Islet of Langerhans (tissue), 1 donor: ENCODE measurements at regions not wholly inside any gene's neighbourhood (a gene's known extent, or its start where the extent isn't known, plus 50 kb on each side); places are given as distances from the start of the nearest gene placed in this dataset.
"Not testable (repeated sequence)": the region's sequence is repeated elsewhere in the genome, so short reads cannot be mapped to it uniquely, and the experiment has no call there.

Experiments
- FAIRE-seq: peaks from one replicate; lab custom pipeline; 2011; peaks lifted over from hg19 to GRCh38; lab: Jason Lieb, UNC

DNA sequence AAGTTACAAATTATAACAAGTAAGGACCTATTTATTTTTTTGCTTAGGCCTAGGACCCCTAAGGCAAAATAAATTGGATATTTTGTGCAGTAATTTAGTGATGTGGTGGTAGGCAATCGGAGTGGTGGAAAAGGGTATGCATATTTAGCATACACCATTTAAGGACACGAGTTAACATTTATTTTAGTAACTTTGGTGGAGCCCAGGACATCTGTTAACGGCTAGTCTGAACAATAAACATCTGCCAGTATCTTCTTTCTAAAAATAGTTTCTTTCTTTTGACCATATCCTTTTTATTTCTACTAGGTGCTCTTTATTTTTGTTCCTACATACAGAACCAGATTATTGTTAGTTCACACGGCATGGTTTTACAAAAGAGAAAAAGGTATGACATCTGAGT lies 326.3 kb downstream of the CHL1 start:
- no peak for FAIRE-seq

GRCh38 chr3:525415-525814 lies 328.9 kb downstream of the CHL1 start:
- no peak for FAIRE-seq

DNA sequence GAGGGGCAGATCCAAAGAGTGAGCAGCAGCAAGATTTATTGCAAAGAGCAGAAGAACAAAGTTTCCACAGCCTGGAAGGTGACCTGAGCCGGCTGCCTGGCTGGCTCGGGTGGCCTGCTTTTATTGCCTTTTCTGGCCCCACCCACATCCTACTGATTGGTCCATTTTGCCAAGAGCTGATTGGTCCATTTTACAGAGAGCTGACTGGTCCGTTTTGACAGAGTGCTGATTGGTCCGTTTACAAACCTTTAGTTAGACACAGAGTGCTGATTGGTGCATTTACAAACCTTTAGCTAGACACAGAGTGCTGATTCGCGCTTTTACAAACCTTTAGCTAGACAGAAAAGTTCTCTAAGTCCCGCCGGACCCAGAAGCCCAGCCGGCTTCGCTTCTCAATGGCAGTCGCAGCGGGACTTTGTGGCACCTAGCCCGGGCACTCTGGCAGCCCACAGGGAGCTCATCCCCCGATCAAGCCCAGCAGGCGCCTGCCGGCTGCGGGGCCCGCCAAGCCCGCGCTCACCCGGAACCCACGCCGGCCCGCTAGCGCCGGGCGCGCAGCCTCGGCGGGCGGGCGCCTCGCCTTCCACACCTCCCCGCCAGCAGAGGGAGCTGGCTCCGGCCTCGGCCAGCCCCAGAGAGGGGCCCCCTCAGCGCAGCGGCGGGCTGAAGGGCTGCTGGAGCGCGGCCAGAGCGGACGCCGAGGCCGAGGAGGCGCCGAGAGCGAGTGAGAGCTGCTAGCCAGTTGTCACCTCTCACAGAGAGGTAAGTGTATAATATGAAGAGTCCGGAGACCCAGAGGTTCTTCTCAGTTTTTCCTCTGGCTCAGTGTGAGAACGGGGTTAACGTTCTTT lies 339.2 kb downstream of the CHL1 start:
- no peak for FAIRE-seq

- no peak for FAIRE-seq
Observed at GRCh38 chr3:536417-536813, 339.9 kb downstream of the CHL1 start.

- no peak for FAIRE-seq
Observed at GRCh38 chr3:541062-541801, 344.7 kb downstream of the CHL1 start.

- no peak for FAIRE-seq
Observed at GRCh38 chr3:542021-542420, 345.5 kb downstream of the CHL1 start.

DNA sequence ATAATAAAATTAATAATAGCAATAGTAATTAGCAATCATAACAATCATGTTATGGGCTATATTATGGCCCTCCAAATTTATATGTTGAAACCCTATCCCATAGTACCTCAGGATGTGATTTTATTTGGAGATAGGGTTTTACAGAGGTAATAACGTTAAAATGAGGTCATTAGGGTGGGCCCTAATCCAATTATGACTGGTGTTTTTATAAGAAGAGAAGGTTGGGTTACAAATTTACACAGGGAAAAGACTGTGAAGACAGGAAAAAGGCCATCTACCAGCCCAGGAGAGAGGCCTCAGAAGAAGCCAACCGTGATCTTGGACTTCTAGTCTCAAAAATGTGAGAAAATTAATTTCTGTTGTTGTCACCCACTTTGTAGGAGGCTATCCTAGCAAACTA lies 353.1 kb downstream of the CHL1 start:
- FAIRE-seq, result no peak

- FAIRE-seq, result no peak
Observed at GRCh38 chr3:550471-550870, 353.9 kb downstream of the CHL1 start.

GRCh38 chr3:557972-558371 lies 361.4 kb downstream of the CHL1 start:
- no peak for FAIRE-seq

DNA sequence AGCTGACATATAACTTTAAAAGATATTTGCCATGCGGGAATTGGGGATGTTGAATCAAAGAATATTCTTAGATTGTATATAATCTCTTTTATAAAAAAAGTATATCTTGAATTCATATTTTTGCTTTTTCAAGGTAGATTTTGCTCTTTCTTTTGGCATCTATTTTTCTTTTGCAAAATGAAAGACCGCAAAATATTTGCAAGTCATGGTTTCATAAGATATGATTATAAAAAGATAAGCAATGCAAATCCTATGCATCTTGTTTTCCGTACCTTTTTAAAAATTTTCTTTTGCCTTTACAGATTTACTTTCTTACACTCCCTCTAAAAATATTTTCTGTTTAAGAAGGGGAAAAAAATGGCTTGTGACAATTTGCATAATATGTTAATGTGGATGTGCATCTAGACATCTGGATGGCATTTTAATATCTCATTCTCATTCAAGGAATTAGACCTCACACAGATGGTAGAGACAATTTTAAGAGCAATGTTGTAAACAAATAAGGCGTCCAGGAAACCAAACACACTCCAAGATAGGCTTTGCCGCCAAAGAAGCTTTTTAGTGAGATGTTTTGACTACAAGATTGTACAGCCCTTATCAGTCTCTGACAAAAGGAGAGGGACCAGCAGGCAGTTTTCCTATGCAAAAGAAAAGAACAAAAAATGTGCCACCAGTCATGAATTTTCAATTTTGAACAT lies 371.1 kb downstream of the CHL1 start:
- FAIRE-seq, result no peak

DNA sequence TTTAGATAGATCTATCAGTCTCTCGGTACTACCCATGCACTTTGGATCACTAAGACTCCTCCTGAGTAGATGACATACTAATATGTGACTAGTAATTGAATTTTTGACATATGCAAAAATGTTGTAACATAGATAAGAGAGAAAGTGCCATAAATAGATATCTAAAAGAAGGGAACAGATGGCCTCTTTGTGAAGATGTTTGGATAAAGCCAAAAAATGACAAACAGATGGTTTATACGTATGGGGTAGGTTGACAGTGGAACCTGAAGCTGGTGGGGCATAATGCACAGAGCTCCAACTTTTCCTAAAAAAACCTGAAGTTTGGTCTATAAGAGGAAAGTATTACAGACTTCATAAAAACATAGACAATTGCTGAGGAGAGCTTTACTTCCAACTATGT lies 383.0 kb downstream of the CHL1 start:
- FAIRE-seq, result not testable (repeated sequence)

DNA sequence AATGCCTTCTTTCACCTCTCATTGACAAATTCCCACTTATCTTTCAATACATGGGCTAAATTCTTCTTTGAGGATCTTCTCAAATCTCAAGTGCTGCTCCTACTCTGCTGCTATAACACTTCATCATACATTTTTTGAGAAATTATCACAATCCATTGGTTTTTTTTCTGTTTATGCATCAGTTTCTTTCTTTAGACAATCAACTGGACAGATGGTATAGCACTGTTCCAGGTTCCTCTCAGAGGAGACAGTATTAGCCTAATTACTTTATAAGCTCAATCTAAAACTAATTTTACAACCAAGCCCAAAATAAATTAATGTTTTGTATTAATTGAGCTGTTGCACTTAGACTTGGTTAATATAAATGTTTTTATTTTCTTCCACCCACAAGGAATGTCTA lies 392.5 kb downstream of the CHL1 start:
- FAIRE-seq, result not testable (repeated sequence)

DNA sequence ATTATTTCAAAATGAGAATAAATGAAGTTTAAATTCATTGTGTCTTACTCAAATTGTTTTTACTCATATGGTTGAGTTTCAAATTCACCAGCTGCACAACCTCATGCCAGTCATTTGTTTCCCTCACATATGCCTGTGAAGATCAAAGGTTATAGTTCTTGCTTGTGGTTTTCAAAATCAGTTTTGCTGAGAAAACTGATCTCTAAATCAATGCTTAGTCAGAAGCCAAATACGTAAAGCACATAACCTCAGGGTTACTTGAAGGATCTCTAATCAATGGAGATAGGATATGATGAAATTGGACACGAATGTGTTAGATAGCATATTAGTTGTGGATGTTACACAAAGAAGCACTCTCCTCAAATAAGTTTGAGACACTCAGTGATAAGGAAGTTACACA lies 400.7 kb downstream of the CHL1 start:
- FAIRE-seq, result not testable (repeated sequence)

DNA sequence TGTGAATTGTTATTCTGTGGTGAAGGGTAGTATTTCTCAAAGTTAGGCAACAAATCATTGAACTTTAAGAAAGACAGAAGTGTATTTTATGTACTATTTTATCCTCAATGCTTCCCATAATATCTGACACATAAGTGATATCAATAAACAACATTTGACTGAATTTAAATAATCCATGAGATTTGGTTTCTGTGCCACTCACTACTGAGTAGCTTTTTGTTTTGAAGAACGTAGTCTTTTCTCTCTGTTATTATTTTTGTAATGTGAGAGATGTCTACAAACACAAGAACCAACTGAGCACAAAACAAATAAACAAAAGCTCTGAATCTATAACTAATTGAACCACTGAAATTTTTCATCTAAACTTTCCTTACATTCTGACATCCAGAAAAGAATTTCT lies 401.2 kb downstream of the CHL1 start:
- not testable (repeated sequence) for FAIRE-seq

DNA sequence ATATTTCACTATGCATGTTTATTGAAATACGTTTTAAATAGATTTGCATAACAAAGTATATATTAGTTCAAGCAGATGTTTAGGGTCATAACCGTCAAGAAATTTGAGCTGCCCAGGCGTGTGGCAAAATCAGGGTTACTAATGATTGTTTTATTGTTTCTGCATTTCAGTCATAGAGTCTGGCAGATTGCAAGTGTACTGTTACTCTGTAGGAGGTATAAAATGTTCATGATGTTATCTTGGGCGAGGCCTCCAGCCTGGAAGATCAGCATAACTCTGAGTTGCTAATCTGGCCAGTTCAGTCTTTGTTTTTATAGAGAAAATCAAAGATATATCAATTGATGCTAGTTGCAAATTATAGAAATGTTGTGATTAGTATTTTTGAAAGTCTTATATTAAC lies 410.9 kb downstream of the CHL1 start:
- FAIRE-seq, result not testable (repeated sequence)

GRCh38 chr3:621714-622113 lies 425.2 kb downstream of the CHL1 start:
- no peak for FAIRE-seq

DNA sequence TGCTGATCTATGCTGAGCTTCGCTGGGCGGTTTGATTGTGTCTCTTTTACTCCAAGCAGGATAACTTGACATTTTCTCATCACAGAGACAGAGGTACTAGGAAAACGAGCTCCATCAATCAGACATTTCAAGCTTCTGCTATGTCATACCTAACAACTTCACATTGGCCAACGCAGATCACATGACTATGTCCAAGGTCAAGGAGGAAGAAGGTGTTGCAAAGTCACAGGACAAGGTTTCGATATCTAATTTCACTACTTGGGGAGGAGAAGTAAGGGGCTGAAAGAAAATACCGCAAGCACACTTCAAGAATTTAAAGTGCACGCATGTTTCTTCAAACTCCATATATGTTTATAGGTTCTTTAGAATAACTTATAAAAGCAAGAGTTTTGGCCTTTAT lies 425.8 kb downstream of the CHL1 start:
- FAIRE-seq, result no peak

- FAIRE-seq, result no peak
Observed at GRCh38 chr3:623914-624545, 427.5 kb downstream of the CHL1 start.

DNA sequence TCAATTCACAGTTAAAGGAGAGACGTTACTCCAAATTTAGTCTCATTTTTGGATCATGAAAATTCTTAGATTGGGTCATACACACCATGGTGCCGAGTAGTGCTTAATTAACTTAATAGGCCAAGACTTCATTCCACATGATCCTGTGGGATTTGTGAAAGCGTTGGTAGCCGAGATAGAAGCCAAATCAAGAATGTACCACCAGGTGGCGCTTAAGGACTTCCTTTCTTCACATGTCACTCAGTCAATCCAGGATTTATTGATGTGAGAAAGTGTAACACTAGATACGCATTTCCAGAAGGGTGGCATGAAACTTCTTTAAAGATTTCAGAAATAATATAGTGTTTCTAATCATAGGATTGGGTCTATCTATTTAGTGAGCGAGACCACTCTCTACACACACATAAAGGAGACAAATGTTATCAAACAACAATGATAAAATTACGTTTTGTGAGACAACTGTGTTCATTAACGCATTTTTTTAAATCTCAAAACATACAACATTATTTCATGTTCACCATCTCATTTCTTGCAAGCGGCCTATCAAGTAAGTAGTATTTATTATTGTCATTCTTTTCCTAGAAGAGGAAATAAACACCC lies 436.1 kb downstream of the CHL1 start:
- peak; percentile 92 for FAIRE-seq

- no peak for FAIRE-seq
Observed at GRCh38 chr3:634511-634910, 437.9 kb downstream of the CHL1 start.

- no peak for FAIRE-seq
Observed at GRCh38 chr3:635393-635792, 438.8 kb downstream of the CHL1 start.

DNA sequence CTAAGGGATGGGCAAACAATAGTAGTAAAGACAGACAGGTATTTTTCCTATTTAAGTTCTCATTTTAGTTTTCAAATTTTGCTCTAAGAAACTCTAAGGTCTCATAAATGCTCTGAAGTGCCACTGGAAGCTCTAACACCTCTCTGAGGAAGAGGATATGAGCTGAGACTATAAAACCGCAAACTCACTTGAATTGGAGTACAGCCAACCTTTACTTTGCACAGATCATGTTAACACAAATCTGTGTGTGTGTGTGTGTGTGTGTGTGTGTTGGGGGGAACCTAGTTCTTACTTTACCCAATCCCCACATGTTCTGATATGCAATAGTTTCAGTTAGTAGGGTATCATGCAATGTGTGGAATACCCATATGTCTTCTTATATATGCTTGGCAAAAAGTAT lies 446.8 kb downstream of the CHL1 start:
- no peak for FAIRE-seq
